A673 (cell line): ENCODE measurements at regions not wholly inside any gene's neighbourhood (a gene's known extent, or its start where the extent isn't known, plus 50 kb on each side); places are given as distances from the start of the nearest gene placed in this dataset.

Source experiments
- BruUV-seq: library from RNA; stranded (reverse); fragments of 400-500 nt; replicated peaks from 2 replicates; lab custom pipeline; 2021; lab: Mats Ljungman, UMichigan
- CTCF ChIA-PET: fragments of 300-600 bp; sonication (Branson Sonifier 250); formaldehyde crosslinking; loops from one replicate; lab custom pipeline; 2022; ENCODE audit warnings: antibody characterized with exemption; lab: Charles Lee
- POLR2A ChIA-PET: fragments of 300-600 bp; sonication (Branson Sonifier 250); formaldehyde crosslinking; loops from one replicate; lab custom pipeline; 2022; ENCODE audit warnings: antibody characterized with exemption; ENCODE audit not compliant: low non-redundant PET; lab: Charles Lee
- DNase-seq: peaks from one replicate; pipeline ENCODE4 v3.0.0-alpha.2; 2015; ENCODE audit warnings: low spot score
- H3K27ac ChIP-seq: fragments of 200-600 bp; sonication (generic); 2 replicates; pipeline ENCODE4 v1.5.1; 2016; ENCODE audit warnings: mixed run types, low read depth, mild to moderate bottlenecking, mixed read lengths, antibody characterized with exemption, low read length; ENCODE audit not compliant: poor library complexity, severe bottlenecking
- H3K27me3 ChIP-seq: fragments of 200-600 bp; sonication (generic); replicated peaks from 2 replicates; pipeline ENCODE4 v1.6.1; 2017; ENCODE audit warnings: mixed run types, low read depth, mild to moderate bottlenecking, mixed read lengths, antibody characterized with exemption, low read length; ENCODE audit not compliant: insufficient read depth, poor library complexity
- H3K36me3 ChIP-seq: fragments of 200-600 bp; sonication (generic); 2 replicates; pipeline ENCODE4 v1.6.1; 2016; ENCODE audit warnings: mixed run types, mild to moderate bottlenecking, mixed read lengths, antibody characterized with exemption, low read length; ENCODE audit not compliant: insufficient read depth, poor library complexity, severe bottlenecking
- H3K4me1 ChIP-seq: fragments of 200-600 bp; sonication (generic); 2 replicates; pipeline ENCODE4 v1.6.1; 2017; ENCODE audit warnings: mixed run types, mild to moderate bottlenecking, mixed read lengths, antibody characterized with exemption, low read length; ENCODE audit not compliant: insufficient read depth, poor library complexity, severe bottlenecking
- H3K4me3 ChIP-seq: fragments of 200-600 bp; sonication (generic); 2 replicates; pipeline ENCODE4 v1.5.1; 2016; ENCODE audit warnings: low read depth, mixed run types, mild to moderate bottlenecking, mixed read lengths, low read length; ENCODE audit not compliant: poor library complexity, severe bottlenecking
- H3K9me3 ChIP-seq: fragments of 200-600 bp; sonication (generic); 2 replicates; pipeline ENCODE4 v1.6.1; 2016; ENCODE audit warnings: mixed run types, low read depth, mild to moderate bottlenecking, mixed read lengths, antibody characterized with exemption, low read length; ENCODE audit not compliant: poor library complexity, severe bottlenecking
- CTCF ChIP-seq: fragments of 300-800, 200-600 bp; sonication (generic); conservative IDR thresholded peaks from 2 replicates; pipeline ENCODE4 v1.5.1; 2017; ENCODE audit warnings: low read depth, mild to moderate bottlenecking, antibody characterized with exemption, low read length, moderate library complexity, mixed read lengths
- EZH2 ChIP-seq: fragments of 200-600 bp; sonication (generic); IDR thresholded peaks from 2 replicates; pipeline ENCODE4 v1.6.1; 2017; ENCODE audit warnings: borderline replicate concordance, low read depth, mild to moderate bottlenecking, mixed read lengths, antibody characterized with exemption, low read length; ENCODE audit not compliant: poor library complexity, severe bottlenecking
- intact Hi-C: fragments of 100-400 bp; cut with micrococcal nuclease; formaldehyde crosslinking; loops from one replicate; pipeline ENCODE4 v1.10.0; 2022; ENCODE audit not compliant: unreplicated experiment

- TF ChIP-seq CTCF (no peak), EZH2 (no peak)
- CTCF ChIA-PET = no interaction called here
- no peaks in the 10 kb centered on the region for H3K27me3 ChIP-seq
- BruUV-seq = no TSS peak
- intact Hi-C loops = no loop called here
- H3K9me3 ChIP-seq = no peaks in the 10 kb centered on the region
- H3K36me3 ChIP-seq = no peaks in the 10 kb centered on the region
- H3K4me1 ChIP-seq = peaks cover 53% of the 10 kb centered on the region
- no peak for DNase-seq
- no peak overlapping the region for H3K27ac ChIP-seq
- no peak overlapping the region for H3K4me3 ChIP-seq
- POLR2A ChIA-PET = no interaction called here
These were observed 425.9 kb upstream of the JARID2 start for GRCh38 chr6:14819840-14820420.

GRCh38 chr6:14822012-14822553 is 423.8 kb upstream of the JARID2 start:
- no peak for TF ChIP-seq CTCF
- no peak for TF ChIP-seq EZH2
- Histone ChIP-seq H3K4me1 (peaks cover 52% of the 10 kb centered on the region), H3K27me3 (no peaks in the 10 kb centered on the region), H3K4me3 (no peak overlapping the region), H3K27ac (no peak overlapping the region), H3K9me3 (no peaks in the 10 kb centered on the region), H3K36me3 (no peaks in the 10 kb centered on the region)
- CTCF ChIA-PET = no interaction called here
- POLR2A ChIA-PET = no interaction called here
- BruUV-seq = no TSS peak
- intact Hi-C loops = no loop called here
- DNase-seq = no peak

GRCh38 chr6:14822679-14823078 is 423.2 kb upstream of the JARID2 start:
- ChIA-PET POLR2A (no interaction called here), CTCF (no interaction called here)
- Histone ChIP-seq H3K27me3 (no peaks in the 10 kb centered on the region), H3K27ac (no peak overlapping the region), H3K4me1 (peaks cover 57% of the 10 kb centered on the region), H3K9me3 (no peaks in the 10 kb centered on the region), H3K36me3 (no peaks in the 10 kb centered on the region), H3K4me3 (no peak overlapping the region)
- intact Hi-C loops = no loop called here
- peak; percentile 36 for DNase-seq
- TF ChIP-seq EZH2 (no peak), CTCF (no peak)
- BruUV-seq = no TSS peak
